EL (cell line): ENCODE measurements at regions not wholly inside any gene's neighbourhood (a gene's known extent, or its start where the extent isn't known, plus 50 kb on each side); places are given as distances from the start of the nearest gene placed in this dataset.
A peak's percentile ranks its signal among the peaks of the same experiment; 100 is the strongest.

Source experiments
- DNase-seq: peaks from one replicate; pipeline ENCODE4 v3.0.0-alpha.2; 2016

- peak; percentile 45 for DNase-seq
Measured at GRCh38 chr16:80299416-80299815, 241.4 kb upstream of the DYNLRB2 start.

- no peak for DNase-seq
Measured at GRCh38 chr16:80298676-80299075, 242.1 kb upstream of the DYNLRB2 start.

DNA sequence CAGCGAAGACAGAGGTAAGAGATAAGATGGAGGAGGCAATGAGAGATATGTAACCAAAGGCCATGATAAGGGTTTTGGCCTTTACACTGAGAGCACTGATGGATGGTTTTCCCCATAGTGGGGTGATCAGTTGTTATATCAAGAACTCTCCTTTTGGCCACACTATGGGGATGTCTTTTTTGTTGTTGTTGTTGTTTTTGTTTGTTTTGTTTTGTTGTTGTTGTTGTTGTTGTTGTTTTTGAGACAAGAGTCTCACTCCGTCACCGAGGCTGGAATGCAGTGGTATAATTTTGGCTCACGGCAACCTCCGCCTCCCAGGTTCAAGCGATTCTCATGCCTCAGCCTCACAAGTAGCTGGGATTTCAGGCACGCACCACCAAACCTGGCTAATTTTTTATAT, 244.8 kb upstream of the DYNLRB2 start:
- no peak for DNase-seq

- DNase-seq, result peak; percentile 48
Measured at GRCh38 chr16:80294172-80294571, 246.6 kb upstream of the DYNLRB2 start.

- no peak for DNase-seq
Measured at GRCh38 chr16:80288616-80289015, 252.2 kb upstream of the DYNLRB2 start.

- no peak for DNase-seq
Measured at GRCh38 chr16:80287674-80288073, 253.1 kb upstream of the DYNLRB2 start.

- peak; percentile 95 for DNase-seq
Measured at GRCh38 chr16:80285104-80285503, 255.7 kb upstream of the DYNLRB2 start.

GRCh38 chr16:80283466-80284392, 257.1 kb upstream of the DYNLRB2 start:
- DNase-seq, result no peak

DNA sequence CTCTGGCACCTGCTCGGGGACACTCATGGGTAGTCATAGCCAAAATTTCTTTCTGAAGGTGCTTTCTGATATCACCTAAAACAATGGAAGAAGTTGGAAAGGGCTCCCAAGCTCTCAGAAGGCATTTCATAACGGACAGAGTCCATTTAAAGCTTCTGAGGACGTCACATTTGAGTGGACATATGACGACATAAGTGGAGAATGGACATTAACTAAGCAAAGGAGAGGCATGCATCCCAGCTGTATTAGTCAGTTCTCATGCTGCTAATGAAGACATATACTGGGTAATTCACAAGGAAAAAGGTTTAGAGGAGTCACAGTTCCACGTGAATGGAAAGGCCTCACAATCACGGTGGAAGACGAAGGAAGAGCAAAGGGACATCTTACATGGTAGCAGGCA, 260.2 kb upstream of the DYNLRB2 start:
- DNase-seq, result no peak

GRCh38 chr16:80279656-80280055, 261.1 kb upstream of the DYNLRB2 start:
- no peak for DNase-seq

DNA sequence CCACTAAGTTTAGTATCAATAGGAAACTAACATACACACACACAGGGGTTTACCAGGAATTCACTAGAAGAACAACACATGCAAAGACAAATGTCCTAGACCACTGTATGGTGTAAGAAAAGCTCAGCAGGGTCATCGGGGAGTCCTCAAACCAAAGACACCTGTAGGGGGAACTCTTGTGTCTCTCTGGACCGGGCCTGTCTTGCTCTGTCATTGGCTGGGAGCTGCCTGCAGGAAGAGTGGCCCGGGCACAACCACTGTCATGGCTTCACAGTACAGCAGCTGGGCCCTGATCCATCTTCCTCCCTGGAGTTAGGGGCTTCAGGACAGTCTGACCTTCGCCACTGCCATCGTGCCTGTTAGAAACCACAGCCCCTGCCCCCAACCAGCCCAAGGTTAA, 263.6 kb upstream of the DYNLRB2 start:
- DNase-seq, result no peak

DNA sequence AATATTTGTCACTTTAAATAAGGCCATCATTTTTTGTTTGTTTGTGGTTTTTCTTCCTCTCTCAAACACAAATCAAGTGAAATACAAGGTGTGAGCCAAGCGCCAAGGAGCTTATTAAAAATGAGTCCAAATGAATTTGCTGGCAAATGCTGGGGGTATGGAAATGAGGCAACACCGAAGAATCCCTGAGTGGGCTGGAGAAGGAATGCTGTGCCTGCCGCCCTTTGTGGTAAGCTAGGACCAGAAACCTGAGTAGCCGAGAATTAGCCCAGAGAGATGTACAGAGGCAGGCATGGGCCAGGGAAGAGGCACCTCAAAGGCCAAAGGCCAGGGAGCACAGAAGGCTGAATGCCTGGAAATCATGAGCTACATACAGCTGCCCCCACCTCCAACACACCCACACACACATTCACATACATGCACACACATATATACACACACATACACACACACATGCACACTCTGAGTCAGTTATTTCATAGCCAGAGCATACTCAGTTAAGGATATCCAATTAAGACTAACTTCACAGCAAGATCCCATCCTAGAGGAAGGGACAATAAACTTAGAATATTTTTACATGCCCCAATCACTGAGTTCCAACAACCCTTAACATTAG, 266.1 kb upstream of the DYNLRB2 start:
- peak; percentile 87 for DNase-seq

DNA sequence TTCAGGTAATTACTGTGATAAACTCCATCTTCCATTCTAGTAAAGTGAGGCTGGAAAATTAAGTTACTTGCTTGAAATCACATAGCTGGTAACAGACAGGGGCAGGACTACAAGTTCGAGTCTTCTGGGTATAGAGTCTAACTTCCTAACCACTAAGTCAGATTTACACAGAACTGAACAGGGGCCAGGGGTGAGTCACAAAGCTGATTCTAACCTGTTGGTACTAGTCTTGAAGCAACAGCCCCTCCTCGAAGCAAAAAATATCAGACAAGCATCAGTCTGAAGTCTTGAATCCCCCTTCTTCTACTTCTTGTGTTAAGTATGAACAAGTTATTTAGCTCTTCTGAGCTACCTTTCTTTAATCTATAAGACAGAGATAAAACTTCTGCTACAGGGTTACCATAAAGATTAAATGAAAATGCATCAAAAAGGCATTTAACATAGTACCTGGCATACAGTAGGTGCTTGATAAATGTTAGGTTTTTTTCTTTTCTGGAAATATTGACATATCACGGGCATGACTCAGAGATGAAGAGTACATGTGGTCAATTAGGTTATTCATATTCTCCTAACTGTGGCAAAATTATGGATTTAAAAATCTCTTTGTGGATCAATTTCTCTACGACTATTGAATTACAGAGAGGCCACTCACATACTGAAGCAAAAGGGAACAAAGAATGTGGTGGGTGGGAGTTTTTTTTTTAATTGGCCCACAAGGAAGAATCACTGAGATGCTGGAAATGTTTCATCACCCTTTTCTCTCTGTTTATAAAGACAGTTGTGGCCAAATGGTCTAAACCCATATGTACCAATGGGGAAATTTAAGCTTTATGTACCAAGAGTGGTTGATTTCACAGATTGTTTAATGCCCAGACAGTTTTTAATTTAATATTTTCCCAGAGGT, 266.9 kb upstream of the DYNLRB2 start:
- DNase-seq, result peak; percentile 67

DNA sequence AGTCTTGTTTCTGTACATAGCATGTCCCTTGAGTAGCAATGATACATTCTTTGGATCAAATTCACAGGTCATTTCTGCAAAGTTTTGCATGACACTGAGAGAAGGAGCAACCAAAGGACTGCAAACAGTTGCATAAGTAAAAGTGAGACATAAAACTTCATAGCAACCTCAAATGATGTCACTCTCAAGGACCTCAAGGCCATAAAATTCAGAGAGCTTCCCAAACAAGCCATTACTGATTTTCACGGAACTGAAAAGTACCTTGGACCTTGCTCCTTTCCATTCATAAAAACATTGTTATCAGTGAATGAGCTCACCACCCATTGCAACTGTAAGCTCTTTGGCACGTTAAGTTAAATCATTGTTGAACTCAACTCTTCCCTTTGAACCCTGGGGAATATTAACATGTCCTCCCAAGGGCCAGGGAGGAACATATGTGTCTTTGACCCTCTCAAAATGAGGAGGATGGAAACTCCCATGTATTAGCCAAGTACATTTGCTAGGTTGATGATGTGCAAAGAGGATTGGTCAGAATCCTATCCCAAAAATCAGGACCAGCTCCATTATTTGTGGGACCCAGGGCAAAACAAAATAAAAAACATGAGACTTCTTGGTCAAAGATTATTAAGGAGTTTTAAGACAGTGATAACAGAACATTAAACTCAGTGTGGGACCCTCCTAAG, 275.0 kb upstream of the DYNLRB2 start:
- DNase-seq, result peak; percentile 4

- no peak for DNase-seq
Measured at GRCh38 chr16:80263848-80264694, 276.7 kb upstream of the DYNLRB2 start.

DNA sequence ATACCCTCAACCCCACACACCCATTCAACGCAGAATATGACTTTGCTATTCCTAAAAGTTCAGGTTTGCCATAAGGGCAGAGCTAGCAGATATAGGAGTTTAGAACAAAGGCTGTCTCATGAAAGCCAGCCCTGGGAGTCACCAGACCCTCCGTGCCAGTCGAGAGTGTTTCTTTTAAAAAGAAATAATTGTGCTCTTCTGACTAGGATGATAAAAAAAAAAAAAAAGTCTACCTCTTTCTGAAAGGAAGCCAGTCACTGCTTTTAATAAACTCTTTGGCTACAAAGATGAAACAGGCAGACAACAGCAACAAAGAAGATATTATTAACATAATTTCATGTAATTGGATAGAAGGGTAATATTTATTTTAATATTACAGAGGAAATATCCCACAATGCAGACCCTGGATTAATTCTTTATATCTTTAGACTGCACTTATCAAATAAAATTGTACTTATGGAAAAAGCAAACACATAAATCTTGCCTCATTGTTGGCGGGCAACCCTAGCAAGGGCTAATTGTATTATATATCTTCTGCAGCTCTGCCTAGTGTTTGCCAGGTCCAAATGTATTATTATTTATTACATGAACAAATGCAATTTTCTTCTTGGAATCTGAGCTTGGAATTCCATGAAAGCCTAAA, 277.5 kb upstream of the DYNLRB2 start:
- DNase-seq, result no peak

GRCh38 chr16:80260906-80261311, 279.9 kb upstream of the DYNLRB2 start:
- DNase-seq, result no peak

DNA sequence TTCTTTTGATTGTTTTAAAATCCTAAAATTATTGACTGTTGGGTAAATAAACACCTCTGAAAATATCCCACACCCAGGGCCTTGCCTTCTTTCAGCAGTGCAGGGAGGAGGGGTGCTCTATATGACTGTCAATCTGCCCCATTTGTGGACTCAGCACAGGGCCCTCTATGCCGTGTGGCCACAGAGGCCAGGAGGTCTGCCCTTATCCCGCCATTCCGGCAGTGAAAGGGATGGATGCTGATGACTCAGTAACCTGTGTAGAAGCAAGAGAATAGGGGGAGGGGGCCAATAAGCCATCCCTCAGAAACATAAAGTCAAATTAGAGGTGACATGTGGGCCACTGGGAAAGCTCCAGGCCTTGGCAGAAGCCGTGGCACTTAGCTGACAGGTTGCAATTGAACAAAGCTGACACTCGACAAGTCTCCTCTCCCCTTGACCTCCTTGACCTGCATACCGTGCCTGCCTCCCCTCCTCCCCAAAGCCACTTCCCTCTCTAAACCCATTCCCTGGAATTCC, 281.4 kb upstream of the DYNLRB2 start:
- DNase-seq, result no peak

GRCh38 chr16:80258407-80258806, 282.4 kb upstream of the DYNLRB2 start:
- no peak for DNase-seq

DNA sequence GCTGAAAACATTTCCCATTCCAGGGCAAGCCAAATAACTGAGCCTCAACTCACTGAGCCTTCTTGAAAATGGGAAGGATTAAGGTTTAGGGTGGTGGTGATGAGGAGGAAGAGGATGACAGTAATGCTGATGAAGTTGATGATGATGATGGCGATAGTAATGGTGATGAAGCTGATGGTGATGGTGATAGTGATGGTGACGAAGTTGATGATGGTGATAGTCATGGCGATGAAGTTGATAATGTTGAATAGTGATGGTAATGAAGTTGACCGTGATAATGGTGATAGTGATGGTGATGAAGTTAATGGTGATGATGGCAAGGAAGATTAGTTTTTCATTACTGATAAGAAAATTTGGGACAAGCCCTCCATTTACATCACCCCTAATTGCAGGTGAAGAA, 285.8 kb upstream of the DYNLRB2 start:
- DNase-seq, result no peak

- no peak for DNase-seq
Measured at GRCh38 chr16:80253741-80254140, 287.1 kb upstream of the DYNLRB2 start.
